ENCODE measurements at regions not wholly inside any gene's neighbourhood (a gene's known extent, or its start where the extent isn't known, plus 50 kb on each side); places are given as distances from the start of the nearest gene placed in this dataset.

DNA sequence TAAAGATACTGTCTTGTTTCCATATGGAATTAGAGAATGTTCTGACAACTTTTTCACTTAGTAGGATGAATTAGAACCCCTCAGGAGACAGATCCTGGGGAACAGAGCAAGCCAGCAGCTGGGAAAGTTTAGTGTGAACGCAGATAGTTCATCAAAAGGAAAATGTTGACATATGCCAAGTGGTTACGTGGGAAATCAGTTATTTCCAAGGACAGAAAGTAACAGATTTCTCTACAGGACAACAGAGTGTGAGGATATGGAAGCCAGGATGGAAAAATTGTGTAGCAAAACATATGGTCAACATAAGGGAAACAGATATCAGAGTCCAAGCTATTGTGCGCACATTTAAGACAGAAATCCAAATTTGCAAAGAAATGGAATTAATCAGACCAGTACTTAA, 419.5 kb downstream of the LRRIQ3 start:
- Histone ChIP-seq H2BK15ac (ENCODE audit: low read length) (no peak overlapping the region), H2AFZ (ENCODE audit: low read length) (peak overlapping the region; percentile 34), H3K23ac (ENCODE audit: low read depth, low read length, poor library complexity) (no peak overlapping the region), H2AK5ac (ENCODE audit: low read depth, low read length) (no peak overlapping the region), H3K36me3 (replicated peaks in 1 of 2; ENCODE audit: control insufficient read depth in 2 of 2, insufficient read depth in 2 of 2, low read length in 2 of 2) (no peaks in the 10 kb centered on the region), H3K4me3 (ENCODE audit: low read length in 2 of 2) (no peak overlapping the region), H3K18ac (ENCODE audit: low read length) (no peak overlapping the region), H3K9me3 (replicated peaks in 1 of 2; ENCODE audit: control insufficient read depth in 2 of 2, insufficient read depth in 1 of 2, low read depth in 1 of 2, low read length in 2 of 2) (no peaks in the 10 kb centered on the region), H2BK5ac (ENCODE audit: low read length) (no peak overlapping the region), H3K14ac (ENCODE audit: low read length) (no peak overlapping the region), H3K4me2 (ENCODE audit: insufficient read depth, low read length, poor library complexity, severe bottlenecking) (no peak overlapping the region), H4K91ac (ENCODE audit: low read depth, low read length, poor library complexity) (no peak overlapping the region), H2BK120ac (ENCODE audit: low read depth, low read length) (no peak overlapping the region), H3K27me3 (ENCODE audit: control insufficient read depth in 3 of 3, insufficient read depth in 3 of 3, low read depth in 1 of 3, low read length in 3 of 3) (no peaks in the 10 kb centered on the region), H3K79me1 (ENCODE audit: low read depth, low read length) (no peaks in the 10 kb centered on the region), H4K8ac (ENCODE audit: low read depth, low read length) (no peak overlapping the region), H2BK12ac (ENCODE audit: low read length) (no peak overlapping the region), H3K4me1 (ENCODE audit: control insufficient read depth in 2 of 2, insufficient read depth in 1 of 2, low read depth in 1 of 2, low read length in 2 of 2) (peaks cover 0 to 2% of the 10 kb centered on the region in 2 donors), H3K4ac (ENCODE audit: low read length) (no peak overlapping the region), H3K9ac (ENCODE audit: low read depth, low read length, poor library complexity) (no peak overlapping the region), H3K27ac (replicated peaks; ENCODE audit: low read length) (no peak overlapping the region)
- no CpG with 5 or more reads among the region's 3 CpGs for WGBS, 2 donors (ENCODE audit: extremely low coverage in 2 of 2, insufficient read length in 2 of 2, insufficient replicate concordance in 1 of 2)
- no peak for DNase-seq (ENCODE audit: low spot score)

DNA sequence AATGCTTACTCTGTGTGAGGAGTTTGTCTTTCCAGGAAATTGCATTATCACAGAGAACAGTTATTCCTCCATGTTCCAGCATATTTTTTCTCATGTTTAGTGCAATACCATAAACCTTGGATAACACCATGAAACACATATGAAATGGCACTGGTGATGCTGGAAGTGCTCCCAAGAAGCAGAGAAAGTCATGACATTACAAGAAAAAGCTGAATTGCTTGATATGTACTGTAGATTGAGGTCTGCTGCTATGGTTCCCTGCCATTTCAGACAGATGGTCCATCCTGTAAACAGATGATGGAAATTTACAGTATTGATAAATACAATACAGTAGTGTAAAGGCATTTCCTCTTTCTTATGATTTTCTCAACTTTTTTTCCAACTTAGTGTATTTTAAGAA, 422.1 kb downstream of the LRRIQ3 start:
- H3K9me3 ChIP-seq (replicated peaks in 1 of 2; ENCODE audit: control insufficient read depth in 2 of 2, insufficient read depth in 1 of 2, low read depth in 1 of 2, low read length in 2 of 2): peaks cover 0 to 5% of the 10 kb centered on the region in 2 donors
- no peaks in the 10 kb centered on the region for H3K36me3 ChIP-seq (replicated peaks in 1 of 2; ENCODE audit: control insufficient read depth in 2 of 2, insufficient read depth in 2 of 2, low read length in 2 of 2)
- H3K4me1 ChIP-seq (ENCODE audit: control insufficient read depth in 2 of 2, insufficient read depth in 1 of 2, low read depth in 1 of 2, low read length in 2 of 2): no peaks in the 10 kb centered on the region
- H2BK12ac ChIP-seq (ENCODE audit: low read length): no peak overlapping the region
- no peak for DNase-seq (ENCODE audit: low spot score)
- H2BK5ac ChIP-seq (ENCODE audit: low read length): no peak overlapping the region
- no peak overlapping the region for H3K4me2 ChIP-seq (ENCODE audit: insufficient read depth, low read length, poor library complexity, severe bottlenecking)
- H3K18ac ChIP-seq (ENCODE audit: low read length): no peak overlapping the region
- H4K91ac ChIP-seq (ENCODE audit: low read depth, low read length, poor library complexity): no peak overlapping the region
- no peak overlapping the region for H2BK120ac ChIP-seq (ENCODE audit: low read depth, low read length)
- H3K14ac ChIP-seq (ENCODE audit: low read length): no peak overlapping the region
- H2BK15ac ChIP-seq (ENCODE audit: low read length): no peak overlapping the region
- no peak overlapping the region for H3K4me3 ChIP-seq (ENCODE audit: low read length in 2 of 2)
- no peak overlapping the region for H3K23ac ChIP-seq (ENCODE audit: low read depth, low read length, poor library complexity)
- H2AK5ac ChIP-seq (ENCODE audit: low read depth, low read length): no peak overlapping the region
- no peaks in the 10 kb centered on the region for H3K79me1 ChIP-seq (ENCODE audit: low read depth, low read length)
- H3K4ac ChIP-seq (ENCODE audit: low read length): no peak overlapping the region
- no peak overlapping the region for H2AFZ ChIP-seq (ENCODE audit: low read length)
- no peak overlapping the region for H3K9ac ChIP-seq (ENCODE audit: low read depth, low read length, poor library complexity)
- no peaks in the 10 kb centered on the region for H3K27me3 ChIP-seq (ENCODE audit: control insufficient read depth in 3 of 3, insufficient read depth in 3 of 3, low read depth in 1 of 3, low read length in 3 of 3)
- no peak overlapping the region for H3K27ac ChIP-seq (replicated peaks; ENCODE audit: low read length)
- no peak overlapping the region for H4K8ac ChIP-seq (ENCODE audit: low read depth, low read length)

DNA sequence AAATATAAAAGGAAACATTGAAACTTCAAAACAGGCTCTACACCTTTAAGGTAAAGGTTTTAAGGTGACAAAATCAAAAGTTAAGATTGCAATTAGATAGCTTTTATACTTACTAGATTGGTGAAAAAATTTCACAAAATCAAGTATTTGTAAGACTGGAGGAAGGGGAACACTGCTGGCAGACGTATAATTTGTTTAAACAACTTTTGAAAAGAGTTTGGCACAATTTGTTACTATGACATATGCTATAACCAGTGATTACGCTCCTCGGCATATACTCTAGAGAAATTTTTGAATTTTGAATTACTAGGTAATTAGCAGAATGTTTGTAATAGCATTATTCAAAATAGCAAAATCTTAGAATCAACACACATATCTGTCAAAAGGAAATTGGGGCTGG, 425.0 kb downstream of the LRRIQ3 start:
- no peak overlapping the region for H4K91ac ChIP-seq (ENCODE audit: low read depth, low read length, poor library complexity)
- H3K18ac ChIP-seq (ENCODE audit: low read length): no peak overlapping the region
- no peak overlapping the region for H2AFZ ChIP-seq (ENCODE audit: low read length)
- no peaks in the 10 kb centered on the region for H3K79me1 ChIP-seq (ENCODE audit: low read depth, low read length)
- no peak overlapping the region for H3K14ac ChIP-seq (ENCODE audit: low read length)
- no peak for DNase-seq (ENCODE audit: low spot score)
- no peak overlapping the region for H3K4me2 ChIP-seq (ENCODE audit: insufficient read depth, low read length, poor library complexity, severe bottlenecking)
- H3K9me3 ChIP-seq (replicated peaks in 1 of 2; ENCODE audit: control insufficient read depth in 2 of 2, insufficient read depth in 1 of 2, low read depth in 1 of 2, low read length in 2 of 2): peaks cover 1 to 5% of the 10 kb centered on the region in 2 donors
- H3K9ac ChIP-seq (ENCODE audit: low read depth, low read length, poor library complexity): no peak overlapping the region
- H2BK120ac ChIP-seq (ENCODE audit: low read depth, low read length): no peak overlapping the region
- H3K4ac ChIP-seq (ENCODE audit: low read length): no peak overlapping the region
- no peak overlapping the region for H2BK12ac ChIP-seq (ENCODE audit: low read length)
- H3K27me3 ChIP-seq (ENCODE audit: control insufficient read depth in 3 of 3, insufficient read depth in 3 of 3, low read depth in 1 of 3, low read length in 3 of 3): no peaks in the 10 kb centered on the region
- no peaks in the 10 kb centered on the region for H3K4me1 ChIP-seq (ENCODE audit: control insufficient read depth in 2 of 2, insufficient read depth in 1 of 2, low read depth in 1 of 2, low read length in 2 of 2)
- no peak overlapping the region for H3K4me3 ChIP-seq (ENCODE audit: low read length in 2 of 2)
- no peak overlapping the region for H2AK5ac ChIP-seq (ENCODE audit: low read depth, low read length)
- H3K23ac ChIP-seq (ENCODE audit: low read depth, low read length, poor library complexity): no peak overlapping the region
- no CpG with 5 or more reads among the region's 3 CpGs for whole genome bisulfite sequencing, 2 donors (ENCODE audit: extremely low coverage in 2 of 2, insufficient read length in 2 of 2, insufficient replicate concordance in 1 of 2)
- H4K8ac ChIP-seq (ENCODE audit: low read depth, low read length): no peak overlapping the region
- H3K27ac ChIP-seq (replicated peaks; ENCODE audit: low read length): no peak overlapping the region
- no peak overlapping the region for H2BK5ac ChIP-seq (ENCODE audit: low read length)
- H3K36me3 ChIP-seq (replicated peaks in 1 of 2; ENCODE audit: control insufficient read depth in 2 of 2, insufficient read depth in 2 of 2, low read length in 2 of 2): no peaks in the 10 kb centered on the region
- H2BK15ac ChIP-seq (ENCODE audit: low read length): no peak overlapping the region

DNA sequence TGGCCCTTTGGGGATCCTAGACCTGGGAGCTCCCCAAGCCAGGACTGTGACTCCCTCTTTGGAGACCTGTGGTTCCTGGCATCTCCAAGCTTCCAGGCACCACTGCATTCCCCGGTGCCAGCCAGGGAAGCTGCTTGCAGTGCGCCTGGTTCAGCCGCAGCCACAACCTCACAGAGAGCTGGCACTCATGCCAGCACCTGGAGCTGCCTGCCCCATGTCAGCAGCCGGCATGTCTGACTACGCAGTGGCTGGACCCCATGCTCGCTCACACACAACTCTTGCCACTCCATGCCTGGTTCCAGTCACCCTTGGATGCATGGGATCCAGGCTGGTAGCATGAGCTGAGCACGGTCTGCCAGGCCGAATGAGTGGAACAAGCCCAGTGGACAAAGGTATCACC, 426.6 kb downstream of the LRRIQ3 start:
- Histone ChIP-seq H3K36me3 (replicated peaks in 1 of 2; ENCODE audit: control insufficient read depth in 2 of 2, insufficient read depth in 2 of 2, low read length in 2 of 2) (no peaks in the 10 kb centered on the region), H4K8ac (ENCODE audit: low read depth, low read length) (peak overlapping the region; percentile 75), H3K18ac (ENCODE audit: low read length) (no peak overlapping the region), H2AK5ac (ENCODE audit: low read depth, low read length) (no peak overlapping the region), H3K9ac (ENCODE audit: low read depth, low read length, poor library complexity) (peak overlapping the region; percentile 25), H2BK120ac (ENCODE audit: low read depth, low read length) (no peak overlapping the region), H2AFZ (ENCODE audit: low read length) (no peak overlapping the region), H3K4me1 (ENCODE audit: control insufficient read depth in 2 of 2, insufficient read depth in 1 of 2, low read depth in 1 of 2, low read length in 2 of 2) (no peaks in the 10 kb centered on the region), H3K23ac (ENCODE audit: low read depth, low read length, poor library complexity) (peak overlapping the region; percentile 26), H3K4me3 (ENCODE audit: low read length in 2 of 2) (no peak overlapping the region), H3K4me2 (ENCODE audit: insufficient read depth, low read length, poor library complexity, severe bottlenecking) (no peak overlapping the region), H3K14ac (ENCODE audit: low read length) (no peak overlapping the region), H3K27me3 (ENCODE audit: control insufficient read depth in 3 of 3, insufficient read depth in 3 of 3, low read depth in 1 of 3, low read length in 3 of 3) (no peaks in the 10 kb centered on the region), H3K4ac (ENCODE audit: low read length) (no peak overlapping the region), H3K27ac (replicated peaks; ENCODE audit: low read length) (no peak overlapping the region), H3K79me1 (ENCODE audit: low read depth, low read length) (no peaks in the 10 kb centered on the region), H2BK15ac (ENCODE audit: low read length) (no peak overlapping the region), H2BK5ac (ENCODE audit: low read length) (no peak overlapping the region), H3K9me3 (replicated peaks in 1 of 2; ENCODE audit: control insufficient read depth in 2 of 2, insufficient read depth in 1 of 2, low read depth in 1 of 2, low read length in 2 of 2) (peaks cover 1 to 5% of the 10 kb centered on the region in 2 donors), H4K91ac (ENCODE audit: low read depth, low read length, poor library complexity) (no peak overlapping the region), H2BK12ac (ENCODE audit: low read length) (no peak overlapping the region)
- WGBS, 2 donors (ENCODE audit: extremely low coverage in 2 of 2, insufficient read length in 2 of 2, insufficient replicate concordance in 1 of 2): no CpG with 5 or more reads among the region's 8 CpGs
- no peak for DNase-seq (ENCODE audit: low spot score)
